ENCODE measurements at regions not wholly inside any gene's neighbourhood (a gene's known extent, or its start where the extent isn't known, plus 50 kb on each side); places are given as distances from the start of the nearest gene placed in this dataset.

GRCh38 chr9:108207561-108208165, 648.1 kb downstream of the ACTL7B start:
- H3K36me3 Mint-ChIP-seq (ENCODE audit: low read depth), result no peaks in the 10 kb centered on the region
- no peaks in the 10 kb centered on the region for H3K27me3 Mint-ChIP-seq (ENCODE audit: insufficient read depth)
- DNase-seq (ENCODE audit: low spot score), result no peak
- H3K4me1 Mint-ChIP-seq (ENCODE audit: low read depth), result no peaks in the 10 kb centered on the region
- intact Hi-C loops (cut with micrococcal nuclease), result no loop called here
- H3K27ac Mint-ChIP-seq, result no peak overlapping the region
- no peak overlapping the region for H3K4me3 Mint-ChIP-seq
- no peaks in the 10 kb centered on the region for H3K9me3 Mint-ChIP-seq

- no peaks in the 10 kb centered on the region for H3K36me3 Mint-ChIP-seq (ENCODE audit: low read depth)
Measured at GRCh38 chr9:108205276-108205675, 650.5 kb downstream of the ACTL7B start.

GRCh38 chr9:108197899-108198298, 657.9 kb downstream of the ACTL7B start:
- no peak for DNase-seq (ENCODE audit: low spot score)
- no peak overlapping the region for H3K27ac Mint-ChIP-seq
- H3K36me3 Mint-ChIP-seq (ENCODE audit: low read depth), result no peaks in the 10 kb centered on the region
- H3K4me1 Mint-ChIP-seq (ENCODE audit: low read depth), result no peaks in the 10 kb centered on the region
- intact Hi-C loops (cut with micrococcal nuclease), result no loop called here
- H3K27me3 Mint-ChIP-seq (ENCODE audit: insufficient read depth), result no peaks in the 10 kb centered on the region
- H3K9me3 Mint-ChIP-seq, result peaks cover 11% of the 10 kb centered on the region
- no peak overlapping the region for H3K4me3 Mint-ChIP-seq

More at GRCh38 chr9:108205276-108205675, 650.5 kb downstream of the ACTL7B start:
- H3K9me3 Mint-ChIP-seq, result peaks cover 7% of the 10 kb centered on the region
- DNase-seq (ENCODE audit: low spot score), result no peak
- H3K4me3 Mint-ChIP-seq, result no peak overlapping the region
- H3K4me1 Mint-ChIP-seq (ENCODE audit: low read depth), result no peaks in the 10 kb centered on the region
- no peaks in the 10 kb centered on the region for H3K27me3 Mint-ChIP-seq (ENCODE audit: insufficient read depth)
- H3K27ac Mint-ChIP-seq, result no peak overlapping the region
- intact Hi-C loops (cut with micrococcal nuclease), result no loop called here

GRCh38 chr9:108197008-108197365, 658.8 kb downstream of the ACTL7B start:
- peaks cover 11% of the 10 kb centered on the region for H3K9me3 Mint-ChIP-seq
- H3K36me3 Mint-ChIP-seq (ENCODE audit: low read depth), result no peaks in the 10 kb centered on the region
- no peak for DNase-seq (ENCODE audit: low spot score)
- intact Hi-C loops (cut with micrococcal nuclease), result no loop called here
- H3K4me1 Mint-ChIP-seq (ENCODE audit: low read depth), result no peaks in the 10 kb centered on the region
- no peak overlapping the region for H3K27ac Mint-ChIP-seq
- no peak overlapping the region for H3K4me3 Mint-ChIP-seq
- no peaks in the 10 kb centered on the region for H3K27me3 Mint-ChIP-seq (ENCODE audit: insufficient read depth)

- Mint-ChIP-seq H3K9me3 (peaks cover 11% of the 10 kb centered on the region), H3K4me1 (ENCODE audit: low read depth) (no peaks in the 10 kb centered on the region), H3K4me3 (no peak overlapping the region), H3K36me3 (ENCODE audit: low read depth) (no peaks in the 10 kb centered on the region), H3K27ac (no peak overlapping the region), H3K27me3 (ENCODE audit: insufficient read depth) (no peaks in the 10 kb centered on the region)
- intact Hi-C loops (cut with micrococcal nuclease), result no loop called here
- no peak for DNase-seq (ENCODE audit: low spot score)
Measured at GRCh38 chr9:108196332-108197007, 659.3 kb downstream of the ACTL7B start.

GRCh38 chr9:108194154-108194553, 661.6 kb downstream of the ACTL7B start:
- Mint-ChIP-seq H3K4me3 (no peak overlapping the region), H3K36me3 (ENCODE audit: low read depth) (no peaks in the 10 kb centered on the region), H3K27me3 (ENCODE audit: insufficient read depth) (no peaks in the 10 kb centered on the region), H3K4me1 (ENCODE audit: low read depth) (no peaks in the 10 kb centered on the region), H3K9me3 (no peaks in the 10 kb centered on the region), H3K27ac (no peak overlapping the region)
- intact Hi-C loops (cut with micrococcal nuclease), result no loop called here
- no peak for DNase-seq (ENCODE audit: low spot score)

GRCh38 chr9:108193026-108193710, 662.6 kb downstream of the ACTL7B start:
- DNase-seq (ENCODE audit: low spot score), result no peak
- H3K27me3 Mint-ChIP-seq (ENCODE audit: insufficient read depth), result no peaks in the 10 kb centered on the region
- no peak overlapping the region for H3K27ac Mint-ChIP-seq
- intact Hi-C loops (cut with micrococcal nuclease), result no loop called here
- no peak overlapping the region for H3K4me3 Mint-ChIP-seq
- no peaks in the 10 kb centered on the region for H3K9me3 Mint-ChIP-seq
- H3K36me3 Mint-ChIP-seq (ENCODE audit: low read depth), result no peaks in the 10 kb centered on the region
- H3K4me1 Mint-ChIP-seq (ENCODE audit: low read depth), result no peaks in the 10 kb centered on the region

- Mint-ChIP-seq H3K4me1 (ENCODE audit: low read depth) (no peaks in the 10 kb centered on the region), H3K27ac (no peak overlapping the region), H3K4me3 (no peak overlapping the region), H3K9me3 (no peaks in the 10 kb centered on the region), H3K27me3 (ENCODE audit: insufficient read depth) (no peaks in the 10 kb centered on the region), H3K36me3 (ENCODE audit: low read depth) (no peaks in the 10 kb centered on the region)
- DNase-seq (ENCODE audit: low spot score), result no peak
- intact Hi-C loops (cut with micrococcal nuclease), result no loop called here
Measured at GRCh38 chr9:108191065-108191464, 664.7 kb downstream of the ACTL7B start.

- no peak overlapping the region for H3K4me3 Mint-ChIP-seq
- H3K27ac Mint-ChIP-seq, result no peak overlapping the region
- no peaks in the 10 kb centered on the region for H3K27me3 Mint-ChIP-seq (ENCODE audit: insufficient read depth)
- no peaks in the 10 kb centered on the region for H3K9me3 Mint-ChIP-seq
- H3K36me3 Mint-ChIP-seq (ENCODE audit: low read depth), result no peaks in the 10 kb centered on the region
- intact Hi-C loops (cut with micrococcal nuclease), result no loop called here
- DNase-seq (ENCODE audit: low spot score), result no peak
- no peaks in the 10 kb centered on the region for H3K4me1 Mint-ChIP-seq (ENCODE audit: low read depth)
Measured at GRCh38 chr9:108188976-108189375, 666.8 kb downstream of the ACTL7B start.

GRCh38 chr9:108188482-108188881, 667.3 kb downstream of the ACTL7B start:
- Mint-ChIP-seq H3K36me3 (ENCODE audit: low read depth) (no peaks in the 10 kb centered on the region), H3K27ac (no peak overlapping the region)

GRCh38 chr9:108186642-108187395, 669.0 kb downstream of the ACTL7B start:
- Mint-ChIP-seq H3K4me1 (ENCODE audit: low read depth) (no peaks in the 10 kb centered on the region), H3K4me3 (no peak overlapping the region), H3K36me3 (ENCODE audit: low read depth) (no peaks in the 10 kb centered on the region), H3K9me3 (no peaks in the 10 kb centered on the region), H3K27ac (no peak overlapping the region), H3K27me3 (ENCODE audit: insufficient read depth) (no peaks in the 10 kb centered on the region)
- DNase-seq (ENCODE audit: low spot score), result no peak
- intact Hi-C loops (cut with micrococcal nuclease), result no loop called here

More at GRCh38 chr9:108188482-108188881, 667.3 kb downstream of the ACTL7B start:
- no peak overlapping the region for H3K4me3 Mint-ChIP-seq
- no peaks in the 10 kb centered on the region for H3K4me1 Mint-ChIP-seq (ENCODE audit: low read depth)
- intact Hi-C loops (cut with micrococcal nuclease), result no loop called here
- H3K27me3 Mint-ChIP-seq (ENCODE audit: insufficient read depth), result no peaks in the 10 kb centered on the region
- H3K9me3 Mint-ChIP-seq, result no peaks in the 10 kb centered on the region
- no peak for DNase-seq (ENCODE audit: low spot score)

- Mint-ChIP-seq H3K27me3 (ENCODE audit: insufficient read depth) (no peaks in the 10 kb centered on the region), H3K36me3 (ENCODE audit: low read depth) (no peaks in the 10 kb centered on the region), H3K27ac (no peak overlapping the region), H3K4me1 (ENCODE audit: low read depth) (no peaks in the 10 kb centered on the region), H3K9me3 (no peaks in the 10 kb centered on the region), H3K4me3 (no peak overlapping the region)
- intact Hi-C loops (cut with micrococcal nuclease), result no loop called here
- no peak for DNase-seq (ENCODE audit: low spot score)
Measured at GRCh38 chr9:108185613-108186012, 670.2 kb downstream of the ACTL7B start.

- intact Hi-C loops (cut with micrococcal nuclease), result no loop called here
- H3K4me3 Mint-ChIP-seq, result no peak overlapping the region
- no peaks in the 10 kb centered on the region for H3K4me1 Mint-ChIP-seq (ENCODE audit: low read depth)
- no peaks in the 10 kb centered on the region for H3K9me3 Mint-ChIP-seq
- H3K27me3 Mint-ChIP-seq (ENCODE audit: insufficient read depth), result no peaks in the 10 kb centered on the region
- no peak for DNase-seq (ENCODE audit: low spot score)
- no peak overlapping the region for H3K27ac Mint-ChIP-seq
- no peaks in the 10 kb centered on the region for H3K36me3 Mint-ChIP-seq (ENCODE audit: low read depth)
Measured at GRCh38 chr9:108184941-108185340, 670.8 kb downstream of the ACTL7B start.

All from activated T-helper 1 cell treated with anti-CD3 and anti-CD28 coated beads, Interleukin-12 subunit alpha, Interleukin-12 subunit beta, Interleukin-2, Interleukin-4 antibody, amounts not matched to agents 30 ng/mL and 10 ng/mL and 1 ng/mL, durations not matched to agents 14 hours and 24 hours and 36 hours (primary cell).